Fibroblast of villous mesenchyme (primary cell): ENCODE measurements at regions not wholly inside any gene's neighbourhood (a gene's known extent, or its start where the extent isn't known, plus 50 kb on each side); places are given as distances from the start of the nearest gene placed in this dataset.

Experiments
- DNase-seq: peaks from one replicate; pipeline ENCODE4 v3.0.0-alpha.2; 2010; ENCODE audit warnings: low read depth
- H3K4me3 ChIP-seq: 2 replicates; pipeline ENCODE4 v1.5.1; 2011; ENCODE audit warnings: low read depth, mild to moderate bottlenecking, low read length
- CTCF ChIP-seq: IDR thresholded peaks from 2 replicates; pipeline ENCODE4 v1.5.1; 2012; ENCODE audit warnings: low read depth, mild to moderate bottlenecking, low read length; ENCODE audit not compliant: insufficient read depth

- DNase-seq: no peak
- TF ChIP-seq CTCF: no peak
- H3K4me3 ChIP-seq: no peak overlapping the region
These were observed 135.6 kb upstream of the CST7 start for GRCh38 chr20:24813496-24813895.

GRCh38 chr20:24813936-24814335 lies 135.1 kb upstream of the CST7 start:
- TF ChIP-seq CTCF: no peak
- no peak overlapping the region for H3K4me3 ChIP-seq
- DNase-seq: no peak

GRCh38 chr20:24814556-24815195 lies 134.4 kb upstream of the CST7 start:
- TF ChIP-seq CTCF: no peak
- H3K4me3 ChIP-seq: no peak overlapping the region
- DNase-seq: no peak

GRCh38 chr20:24815196-24815815 lies 133.8 kb upstream of the CST7 start:
- no peak for DNase-seq
- no peak for TF ChIP-seq CTCF
- H3K4me3 ChIP-seq: no peak overlapping the region

GRCh38 chr20:24815931-24816330 lies 133.1 kb upstream of the CST7 start:
- DNase-seq: no peak
- no peak overlapping the region for H3K4me3 ChIP-seq
- no peak for TF ChIP-seq CTCF

GRCh38 chr20:24816431-24816830 lies 132.6 kb upstream of the CST7 start:
- no peak for TF ChIP-seq CTCF
- no peak overlapping the region for H3K4me3 ChIP-seq
- no peak for DNase-seq

- no peak overlapping the region for H3K4me3 ChIP-seq
- DNase-seq: no peak
- TF ChIP-seq CTCF: no peak
These were observed 132.2 kb upstream of the CST7 start for GRCh38 chr20:24816907-24817306.
